NCI-H1694 treated with DMSO at 0.1 percent for 48 hours (cell line): ENCODE measurements at regions not wholly inside any gene's neighbourhood (a gene's known extent, or its start where the extent isn't known, plus 50 kb on each side); places are given as distances from the start of the nearest gene placed in this dataset.

ENCODE experiments used
- DNase-seq: peaks from one replicate; lab custom pipeline; 2025; lab: John Stamatoyannopoulos, UW

GRCh38 chr5:8393240-8393639 is 524.3 kb downstream of the MTRR start:
- DNase-seq: no peak

GRCh38 chr5:8394965-8395364 is 526.0 kb downstream of the MTRR start:
- DNase-seq: no peak

GRCh38 chr5:8396246-8396645 is 527.3 kb downstream of the MTRR start:
- DNase-seq: no peak

- DNase-seq: no peak
Measured at GRCh38 chr5:8396756-8397155, 527.8 kb downstream of the MTRR start.

- DNase-seq: no peak
Measured at GRCh38 chr5:8399471-8399870, 530.5 kb downstream of the MTRR start.

- no peak for DNase-seq
Measured at GRCh38 chr5:8408258-8408657, 539.3 kb downstream of the MTRR start.

GRCh38 chr5:8410618-8411017 is 541.7 kb downstream of the MTRR start:
- no peak for DNase-seq

GRCh38 chr5:8413975-8414374 is 545.0 kb downstream of the MTRR start:
- no peak for DNase-seq

- DNase-seq: no peak
Measured at GRCh38 chr5:8417316-8418048, 548.5 kb downstream of the MTRR start.

GRCh38 chr5:8418049-8418426 is 549.1 kb downstream of the MTRR start:
- no peak for DNase-seq

GRCh38 chr5:8429778-8430758 is 561.1 kb downstream of the MTRR start:
- no peak for DNase-seq

GRCh38 chr5:8434501-8434900 is 565.6 kb downstream of the MTRR start:
- no peak for DNase-seq

- DNase-seq: no peak
Measured at GRCh38 chr5:8436924-8437323, 568.0 kb downstream of the MTRR start.

GRCh38 chr5:8445139-8445538 is 576.2 kb downstream of the MTRR start:
- no peak for DNase-seq

GRCh38 chr5:8446179-8446578 is 577.2 kb downstream of the MTRR start:
- DNase-seq: no peak

GRCh38 chr5:8456846-8457186 is 587.9 kb downstream of the MTRR start:
- no peak for DNase-seq

GRCh38 chr5:8457187-8458037 is 588.5 kb downstream of the MTRR start:
- peak; percentile 60 for DNase-seq

GRCh38 chr5:8458038-8458383 is 589.1 kb downstream of the MTRR start:
- DNase-seq: no peak

- no peak for DNase-seq
Measured at GRCh38 chr5:8461543-8461942, 592.6 kb downstream of the MTRR start.

- DNase-seq: no peak
Measured at GRCh38 chr5:8462565-8462964, 593.6 kb downstream of the MTRR start.

- no peak for DNase-seq
Measured at GRCh38 chr5:8470489-8470888, 601.5 kb downstream of the MTRR start.

GRCh38 chr5:8471581-8471980 is 602.6 kb downstream of the MTRR start:
- no peak for DNase-seq

- no peak for DNase-seq
Measured at GRCh38 chr5:8473016-8473415, 604.1 kb downstream of the MTRR start.
